OCI-LY3 (cell line): ENCODE measurements at regions not wholly inside any gene's neighbourhood (a gene's known extent, or its start where the extent isn't known, plus 50 kb on each side); places are given as distances from the start of the nearest gene placed in this dataset.

Experiments
- CTCF ChIP-seq: fragments of 200-600, 300-600 bp; sonication (generic); IDR thresholded peaks from 2 replicates; pipeline ENCODE4 v1.5.1; 2014; ENCODE audit warnings: antibody characterized with exemption, low read length, low read depth
- EZH2phosphoT487 ChIP-seq: fragments of 200-600 bp; shearing (Covaris generic); IDR thresholded peaks from 2 replicates; pipeline ENCODE4 v1.6.1; 2018; ENCODE audit warnings: antibody characterized with exemption, mixed run types, low read depth

DNA sequence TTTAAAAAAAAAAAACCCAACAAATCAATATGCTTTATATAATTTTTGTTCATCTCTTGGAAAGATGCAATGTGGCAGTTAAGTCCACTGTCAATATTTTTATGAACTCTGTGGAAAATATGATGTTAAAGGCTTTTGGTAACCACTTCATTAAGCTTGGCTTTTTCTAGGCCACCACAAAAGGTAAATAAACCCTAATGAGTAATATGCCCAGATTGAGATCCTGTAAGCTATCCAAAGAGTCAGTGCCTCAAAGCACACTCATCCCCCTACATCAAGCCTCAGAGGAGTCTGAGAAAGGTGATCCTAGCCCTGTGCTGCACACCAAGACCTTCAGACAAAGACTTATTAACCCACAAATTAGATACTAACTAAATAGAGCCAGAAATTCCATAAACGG lies 121.1 kb downstream of the CDC5L start:
- no peak for TF ChIP-seq CTCF
- TF ChIP-seq EZH2phosphoT487 = no peak
